GM10266 (cell line): ENCODE measurements at regions not wholly inside any gene's neighbourhood (a gene's known extent, or its start where the extent isn't known, plus 50 kb on each side); places are given as distances from the start of the nearest gene placed in this dataset.

Experiments
- DNase-seq: peaks from one replicate; pipeline ENCODE4 v3.0.0; 2012; ENCODE audit errors: extremely low spot score
- TF ChIP-seq, protein P1 (sequence below): IDR thresholded peaks from 2 replicates; pipeline ENCODE4 v1.5.1; 2012; ENCODE audit warnings: mild to moderate bottlenecking, low read depth; ENCODE audit not compliant: control insufficient read depth, insufficient read depth; ENCODE audit errors: missing control alignments

DNA sequence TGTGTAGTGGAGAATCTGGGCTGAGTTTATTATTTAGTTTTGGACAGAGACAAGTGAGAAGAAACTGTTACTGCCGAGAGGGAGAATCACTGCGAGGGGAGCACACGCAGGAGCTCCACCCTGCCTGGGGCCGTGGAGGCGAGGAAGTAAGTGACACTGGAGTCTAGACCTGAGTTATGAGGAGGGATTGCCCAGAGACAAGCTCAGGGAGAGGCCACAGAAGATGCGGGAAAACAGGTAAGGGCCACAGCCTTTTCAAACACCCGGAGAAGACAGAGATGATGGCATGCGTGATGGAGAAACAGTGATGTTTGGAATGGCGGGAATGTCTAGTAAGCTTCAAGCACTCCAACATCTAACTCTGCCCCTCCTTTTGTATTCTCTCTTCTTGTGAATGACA is 84.1 kb downstream of the TNFSF11 start:
- TF ChIP-seq, protein P1, sequence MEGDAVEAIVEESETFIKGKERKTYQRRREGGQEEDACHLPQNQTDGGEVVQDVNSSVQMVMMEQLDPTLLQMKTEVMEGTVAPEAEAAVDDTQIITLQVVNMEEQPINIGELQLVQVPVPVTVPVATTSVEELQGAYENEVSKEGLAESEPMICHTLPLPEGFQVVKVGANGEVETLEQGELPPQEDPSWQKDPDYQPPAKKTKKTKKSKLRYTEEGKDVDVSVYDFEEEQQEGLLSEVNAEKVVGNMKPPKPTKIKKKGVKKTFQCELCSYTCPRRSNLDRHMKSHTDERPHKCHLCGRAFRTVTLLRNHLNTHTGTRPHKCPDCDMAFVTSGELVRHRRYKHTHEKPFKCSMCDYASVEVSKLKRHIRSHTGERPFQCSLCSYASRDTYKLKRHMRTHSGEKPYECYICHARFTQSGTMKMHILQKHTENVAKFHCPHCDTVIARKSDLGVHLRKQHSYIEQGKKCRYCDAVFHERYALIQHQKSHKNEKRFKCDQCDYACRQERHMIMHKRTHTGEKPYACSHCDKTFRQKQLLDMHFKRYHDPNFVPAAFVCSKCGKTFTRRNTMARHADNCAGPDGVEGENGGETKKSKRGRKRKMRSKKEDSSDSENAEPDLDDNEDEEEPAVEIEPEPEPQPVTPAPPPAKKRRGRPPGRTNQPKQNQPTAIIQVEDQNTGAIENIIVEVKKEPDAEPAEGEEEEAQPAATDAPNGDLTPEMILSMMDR = no peak
- no peak for DNase-seq

DNA sequence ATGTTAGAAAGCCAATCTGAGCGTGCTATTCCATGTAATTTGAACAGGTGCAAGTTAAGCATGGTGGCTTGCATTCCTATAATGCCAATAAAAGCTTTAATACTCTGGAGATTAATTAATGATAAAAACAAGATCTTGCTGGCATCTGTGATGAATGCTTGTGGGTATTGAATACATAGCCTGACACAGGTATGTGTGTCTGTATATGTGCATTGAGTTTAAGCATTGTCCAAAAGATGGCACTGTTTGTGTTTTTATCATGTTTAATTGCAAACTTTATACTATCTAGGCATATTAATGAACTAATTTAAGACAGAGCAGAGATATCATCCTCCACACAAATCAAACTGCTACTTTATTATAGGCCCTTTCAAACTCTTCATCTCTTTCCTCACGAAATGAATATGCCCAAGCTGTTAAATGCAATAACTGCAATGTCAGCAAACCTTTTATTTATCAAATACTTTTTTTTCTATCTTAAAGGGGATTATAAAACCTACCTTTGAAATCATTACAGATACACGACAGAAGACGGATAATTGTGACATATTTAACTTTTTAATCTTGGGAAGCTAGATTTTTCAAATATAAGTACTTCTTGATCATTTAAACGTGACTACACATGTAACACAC is 86.5 kb downstream of the TNFSF11 start:
- DNase-seq = no peak
- TF ChIP-seq, protein P1 = peak; percentile 18

DNA sequence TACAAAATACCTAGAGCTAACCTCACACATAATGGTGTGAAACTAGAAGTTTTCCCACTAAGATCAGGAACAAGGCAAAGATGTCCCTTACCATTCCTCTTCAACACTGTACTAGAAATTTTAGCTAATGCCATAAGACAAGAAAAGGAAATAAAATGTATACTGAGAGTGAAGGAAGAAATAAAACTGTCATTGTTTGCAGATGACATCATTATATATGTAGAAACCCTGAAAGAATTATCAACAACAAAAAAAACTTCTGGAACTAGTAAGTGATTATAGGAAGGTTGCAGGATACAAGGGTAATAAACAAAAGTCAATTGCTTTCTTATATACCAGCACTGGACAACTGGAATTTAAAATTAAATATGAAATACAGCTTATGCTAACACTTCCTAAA is 93.7 kb downstream of the TNFSF11 start:
- no peak for DNase-seq
- TF ChIP-seq, protein P1 = no peak

DNA sequence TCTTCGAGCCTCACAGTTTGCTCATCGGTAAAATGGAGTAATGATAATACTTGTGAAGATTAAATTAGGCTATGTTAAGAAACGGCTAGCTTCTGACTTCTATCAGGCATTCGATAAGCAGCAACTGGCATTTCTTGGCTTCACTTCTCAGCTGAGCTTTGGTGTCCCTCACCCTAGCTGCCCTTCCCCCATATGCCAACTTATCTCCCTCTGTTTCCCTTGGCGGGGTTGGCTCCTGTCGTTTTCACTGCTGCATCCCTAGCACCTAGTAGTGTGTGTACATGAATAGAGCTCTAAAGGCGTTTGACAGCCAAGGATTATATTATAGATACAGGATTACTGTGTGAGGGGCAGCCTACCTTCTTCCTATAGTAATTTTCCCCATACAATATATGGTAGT is 97.5 kb downstream of the TNFSF11 start:
- no peak for DNase-seq
- TF ChIP-seq, protein P1 = no peak

DNA sequence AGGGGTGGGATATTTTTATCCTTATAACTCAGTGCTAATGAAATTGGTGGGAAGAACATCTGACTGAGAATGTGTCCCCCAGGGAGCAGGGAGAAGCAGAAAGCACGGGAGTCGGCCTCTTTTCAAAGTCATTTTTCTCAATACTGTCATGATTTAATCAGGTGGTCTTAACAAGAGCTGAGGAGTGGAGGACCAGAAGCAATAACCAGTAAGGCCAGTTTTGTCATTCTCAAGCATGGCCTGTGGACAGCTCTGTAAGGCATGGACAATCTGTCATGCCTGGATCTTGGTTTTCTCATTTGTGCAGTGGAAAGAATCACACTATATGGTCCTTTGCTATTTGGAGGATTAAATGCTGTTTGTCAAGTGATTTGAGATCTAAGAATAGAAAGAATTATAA is 99.7 kb downstream of the TNFSF11 start:
- no peak for DNase-seq
- TF ChIP-seq, protein P1 = no peak

DNA sequence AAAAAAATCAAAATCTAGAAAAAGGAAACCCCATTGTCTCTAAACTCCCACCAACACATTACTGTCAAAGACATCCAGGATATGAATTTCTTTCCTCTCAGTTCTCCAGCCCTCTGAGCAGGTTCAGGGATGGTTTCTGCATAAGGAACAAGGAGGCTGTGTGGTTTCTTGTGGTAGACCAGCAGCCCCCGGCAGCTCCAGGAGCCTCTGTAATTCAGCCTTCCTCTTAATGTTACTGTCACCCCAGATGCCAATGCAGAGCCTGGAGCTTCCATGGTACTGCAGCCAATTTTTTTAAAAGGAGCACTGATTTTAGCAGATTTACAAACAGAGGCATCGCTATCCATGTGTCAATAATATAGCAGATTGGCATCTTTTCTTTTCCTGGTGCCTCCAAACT is 100.6 kb upstream of the FAM216B start:
- DNase-seq = no peak
- TF ChIP-seq, protein P1 = no peak

DNA sequence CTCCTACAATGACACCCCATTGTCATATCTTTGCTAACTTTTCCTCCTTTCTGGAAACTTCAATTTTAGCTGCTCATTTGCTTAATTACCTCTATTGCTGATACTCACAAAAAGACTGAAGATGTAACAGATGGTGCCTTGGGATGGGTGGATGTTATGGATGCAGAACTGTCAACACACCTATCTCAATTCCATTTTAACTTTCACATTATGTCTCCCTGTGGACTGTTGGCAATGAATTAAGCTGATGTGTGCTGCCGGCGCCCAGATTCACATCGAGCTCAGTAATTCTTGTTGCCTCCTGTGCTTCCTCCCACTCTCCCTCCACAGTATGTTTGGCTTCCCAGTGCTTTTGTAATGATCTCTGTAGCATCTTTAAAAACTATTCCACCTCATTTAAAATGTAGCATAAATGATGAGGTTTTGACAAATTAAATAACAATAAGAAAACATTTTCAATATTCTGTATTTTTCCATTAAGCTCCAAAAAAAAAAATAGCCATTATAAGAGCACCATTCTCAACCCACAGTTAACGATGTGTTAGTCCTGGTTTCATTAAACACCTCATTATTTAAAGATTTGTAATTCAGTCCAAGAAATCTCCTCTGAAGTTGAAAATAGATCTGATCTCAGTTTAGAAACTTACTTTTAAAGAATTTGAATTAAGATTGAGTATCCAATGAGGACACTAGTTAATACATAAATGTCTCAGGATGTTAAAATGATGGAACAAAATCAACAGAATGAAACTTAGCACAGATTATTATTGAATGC is 99.9 kb upstream of the FAM216B start:
- no peak for DNase-seq
- TF ChIP-seq, protein P1 = no peak
